GM19351 (cell line): ENCODE measurements at regions not wholly inside any gene's neighbourhood (a gene's known extent, or its start where the extent isn't known, plus 50 kb on each side); places are given as distances from the start of the nearest gene placed in this dataset.

Source experiments
- ATAC-seq: cut with Tn5 transposase; IDR thresholded peaks from one replicate; pipeline ENCODE4 v1.9.1; 2021; ENCODE audit warnings: mild to moderate bottlenecking, moderate library complexity; ENCODE audit not compliant: unreplicated experiment

DNA sequence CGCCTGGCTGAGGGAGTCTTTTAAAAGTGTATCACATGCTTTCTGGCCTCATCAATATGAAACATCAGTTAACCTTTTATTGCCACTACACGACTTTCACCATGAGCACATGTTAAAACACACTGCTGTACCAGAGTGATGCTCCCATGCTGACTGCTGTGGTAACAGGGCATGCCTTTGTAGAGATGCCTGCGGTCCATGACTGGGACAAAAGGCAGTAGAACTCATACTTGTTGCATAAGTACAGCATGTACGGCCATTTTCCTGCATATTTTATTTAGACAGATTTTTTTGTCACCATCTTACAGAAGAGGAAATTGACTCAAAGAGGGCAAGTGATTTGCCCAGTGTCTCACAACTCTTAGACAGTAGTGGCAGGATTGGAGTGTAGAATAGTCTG is 105.7 kb upstream of the ADAMTSL1 start:
- ATAC-seq: no peak

GRCh38 chr9:18371141-18371540 is 102.8 kb upstream of the ADAMTSL1 start:
- ATAC-seq: no peak

GRCh38 chr9:18371621-18372020 is 102.3 kb upstream of the ADAMTSL1 start:
- ATAC-seq: no peak

DNA sequence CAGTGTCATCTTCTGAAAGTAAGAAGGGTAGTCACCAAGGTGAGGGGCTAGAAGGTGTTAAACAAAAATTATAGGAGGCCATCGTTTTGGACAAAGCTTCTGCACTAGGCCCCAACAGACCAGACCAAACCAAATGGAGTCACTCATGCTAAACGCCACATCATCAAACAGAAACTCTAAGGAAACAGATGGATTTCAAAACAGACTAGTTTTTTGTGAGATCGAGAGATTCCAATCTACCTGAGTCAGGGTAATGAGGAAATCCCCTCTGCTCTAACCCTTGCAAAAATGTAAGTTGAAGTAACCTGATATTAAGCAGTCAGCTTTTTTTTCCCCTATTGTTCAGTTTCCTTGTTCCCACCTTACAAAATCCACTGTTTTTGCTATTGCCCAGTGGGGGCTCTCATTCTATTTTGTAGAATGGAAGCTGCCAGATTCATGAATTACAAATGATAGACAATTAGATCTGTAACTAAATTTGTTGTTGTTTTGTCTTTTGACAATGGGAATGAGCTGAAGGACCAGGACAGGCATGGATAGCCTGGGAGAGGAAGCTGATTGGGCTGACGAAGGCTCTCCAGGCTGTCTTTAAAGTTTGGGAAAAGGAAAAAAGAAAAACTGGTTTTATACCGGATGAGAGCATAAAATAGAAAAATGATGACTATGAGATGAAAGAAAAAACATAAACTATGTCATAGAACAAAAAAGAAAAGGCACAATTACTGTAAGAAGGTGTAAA is 94.7 kb upstream of the ADAMTSL1 start:
- ATAC-seq: no peak

GRCh38 chr9:18382243-18382642 is 91.7 kb upstream of the ADAMTSL1 start:
- no peak for ATAC-seq

- no peak for ATAC-seq
These were observed 89.9 kb upstream of the ADAMTSL1 start for GRCh38 chr9:18384066-18384465.

- no peak for ATAC-seq
These were observed 88.1 kb upstream of the ADAMTSL1 start for GRCh38 chr9:18385696-18386490.

DNA sequence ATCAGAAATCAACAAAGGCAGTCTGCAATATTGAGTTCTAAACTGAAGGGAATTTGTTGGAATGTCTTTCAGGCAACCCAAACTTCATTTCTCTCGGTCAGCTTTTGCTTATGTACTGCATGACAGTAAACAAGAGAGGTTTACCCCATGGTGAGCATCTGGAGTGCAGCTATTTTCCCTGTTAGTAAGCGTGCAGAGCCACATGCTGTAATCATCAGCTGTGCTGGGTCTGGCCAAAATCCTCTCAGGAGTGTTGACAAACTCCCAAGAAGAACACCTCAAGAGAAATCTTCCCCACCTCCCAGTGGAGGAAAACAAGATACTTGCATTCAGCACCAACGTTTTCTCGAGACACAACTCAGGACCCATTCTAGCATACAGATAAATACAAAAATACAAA is 83.6 kb upstream of the ADAMTSL1 start:
- no peak for ATAC-seq

DNA sequence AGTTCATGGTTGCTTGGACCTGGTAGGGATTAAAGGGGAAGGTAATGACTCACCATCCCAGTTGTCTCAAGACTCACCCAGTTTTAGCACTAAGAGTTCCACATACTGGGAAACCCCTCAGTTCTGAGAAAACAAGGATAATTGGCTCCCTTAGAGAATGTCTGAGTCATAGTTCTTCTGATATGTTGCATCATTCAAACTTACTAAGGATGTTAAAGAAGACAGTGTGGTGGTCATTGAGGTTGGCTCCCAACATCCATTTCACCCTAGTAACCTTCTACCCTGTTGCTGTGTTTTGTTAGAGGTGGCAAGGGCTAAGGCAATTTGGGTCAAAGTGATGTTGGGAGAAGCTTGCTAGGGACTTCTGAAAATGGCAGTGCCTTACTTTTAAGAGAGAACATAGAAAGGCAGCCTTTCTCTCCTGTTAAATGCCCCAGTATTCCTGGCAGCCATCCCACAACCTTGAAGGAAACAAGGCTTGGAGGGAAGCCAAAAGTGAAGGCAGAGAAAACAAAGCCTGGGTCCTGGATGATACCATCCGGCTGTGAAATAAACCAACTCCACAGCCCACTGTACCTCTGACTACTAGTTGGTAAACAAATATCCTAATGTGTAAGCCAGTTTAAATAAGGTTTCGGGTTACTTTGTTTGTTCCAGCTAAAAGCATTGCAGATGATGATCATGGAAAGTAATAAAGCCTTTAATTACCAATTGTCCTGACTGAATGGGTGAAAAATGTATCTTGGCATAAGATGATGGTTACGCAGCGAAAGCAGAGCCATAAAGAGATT is 80.4 kb upstream of the ADAMTSL1 start:
- no peak for ATAC-seq

DNA sequence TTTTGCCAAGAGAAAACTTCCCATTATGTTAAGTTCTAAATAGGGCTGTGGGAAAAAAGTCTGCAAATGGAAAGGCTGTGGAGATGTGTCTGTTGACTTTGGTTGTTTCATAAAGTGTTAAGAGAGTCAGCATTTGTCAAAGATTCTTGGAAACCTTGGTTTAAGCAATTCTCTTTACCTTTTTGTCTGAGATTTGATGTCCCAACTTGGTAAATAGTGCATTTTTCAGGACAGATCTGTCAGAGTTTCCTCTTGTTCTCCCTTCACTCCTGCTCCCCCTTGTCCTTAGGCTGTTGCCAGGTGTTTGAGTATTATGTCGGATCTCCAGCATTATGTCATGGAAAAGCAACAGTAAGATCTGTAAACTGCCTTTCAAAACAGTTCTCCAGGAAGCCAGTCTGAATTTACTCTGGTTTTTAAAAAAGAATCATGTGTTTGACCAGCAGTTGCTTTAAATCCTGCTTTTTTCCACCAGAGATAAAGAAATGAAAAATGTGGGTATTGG is 79.1 kb upstream of the ADAMTSL1 start:
- no peak for ATAC-seq

GRCh38 chr9:18396102-18396728 is 77.7 kb upstream of the ADAMTSL1 start:
- peak; percentile 46 for ATAC-seq

DNA sequence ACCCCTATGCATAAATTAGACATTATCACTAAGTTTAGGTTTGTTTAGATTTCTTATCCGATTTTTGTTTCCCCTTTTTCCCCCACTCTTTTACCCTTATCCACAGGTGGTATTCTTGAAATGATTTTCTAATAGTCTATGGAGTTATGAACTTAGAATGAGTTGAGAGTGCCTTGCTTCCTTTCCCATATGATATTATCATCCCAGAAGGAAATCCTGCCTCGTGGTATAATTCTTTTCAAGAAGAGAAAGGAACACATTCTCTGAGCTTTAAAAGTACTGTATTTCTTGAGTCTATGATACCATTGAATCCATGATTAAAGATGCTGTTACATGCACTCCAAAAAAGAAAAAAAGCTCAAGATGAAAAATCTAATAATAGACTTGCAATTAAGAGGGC is 76.9 kb upstream of the ADAMTSL1 start:
- ATAC-seq: no peak

- no peak for ATAC-seq
These were observed 75.9 kb upstream of the ADAMTSL1 start for GRCh38 chr9:18398038-18398437.

GRCh38 chr9:18404434-18405029 is 69.4 kb upstream of the ADAMTSL1 start:
- ATAC-seq: no peak

DNA sequence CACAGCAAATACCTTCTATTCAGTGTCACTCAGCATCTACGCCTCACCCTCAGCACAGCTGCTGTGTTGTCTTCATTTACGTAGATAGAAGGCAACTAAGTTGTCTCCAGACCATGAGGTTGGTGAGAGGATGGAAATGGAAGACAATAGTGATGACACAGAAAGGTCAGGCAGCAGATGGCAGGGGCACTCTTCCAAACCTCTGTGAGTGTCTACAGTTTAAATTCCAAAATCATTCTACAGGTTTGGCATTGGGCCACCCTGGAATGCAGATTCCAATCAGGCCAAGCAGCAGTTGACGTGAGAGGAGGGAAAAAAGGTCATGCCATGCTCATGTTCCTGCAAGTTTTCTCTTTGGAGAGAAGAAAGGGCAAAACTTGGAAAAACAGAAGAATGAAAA is 68.7 kb upstream of the ADAMTSL1 start:
- ATAC-seq: no peak

- no peak for ATAC-seq
These were observed 63.0 kb upstream of the ADAMTSL1 start for GRCh38 chr9:18410983-18411382.

DNA sequence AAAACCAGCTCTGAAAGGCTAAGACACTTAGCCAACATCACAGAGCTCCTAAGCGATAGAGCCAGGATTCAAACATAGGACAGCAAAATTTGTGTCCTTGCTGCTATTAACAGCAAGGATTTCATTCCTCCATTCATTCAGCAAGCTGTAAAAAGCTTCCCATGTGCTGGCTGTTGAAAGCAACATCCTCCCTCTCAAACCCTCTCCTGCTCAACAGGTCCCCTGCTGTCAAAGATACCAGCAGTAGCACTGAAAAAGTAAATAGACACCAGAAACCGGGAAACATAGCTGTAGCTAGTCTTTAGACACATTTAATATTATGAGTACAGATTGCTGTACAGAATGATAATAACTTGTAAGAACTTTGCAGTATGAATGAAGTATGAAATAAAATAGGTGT is 52.6 kb upstream of the ADAMTSL1 start:
- ATAC-seq: no peak

GRCh38 chr9:18422296-18423036 is 51.5 kb upstream of the ADAMTSL1 start:
- ATAC-seq: no peak

DNA sequence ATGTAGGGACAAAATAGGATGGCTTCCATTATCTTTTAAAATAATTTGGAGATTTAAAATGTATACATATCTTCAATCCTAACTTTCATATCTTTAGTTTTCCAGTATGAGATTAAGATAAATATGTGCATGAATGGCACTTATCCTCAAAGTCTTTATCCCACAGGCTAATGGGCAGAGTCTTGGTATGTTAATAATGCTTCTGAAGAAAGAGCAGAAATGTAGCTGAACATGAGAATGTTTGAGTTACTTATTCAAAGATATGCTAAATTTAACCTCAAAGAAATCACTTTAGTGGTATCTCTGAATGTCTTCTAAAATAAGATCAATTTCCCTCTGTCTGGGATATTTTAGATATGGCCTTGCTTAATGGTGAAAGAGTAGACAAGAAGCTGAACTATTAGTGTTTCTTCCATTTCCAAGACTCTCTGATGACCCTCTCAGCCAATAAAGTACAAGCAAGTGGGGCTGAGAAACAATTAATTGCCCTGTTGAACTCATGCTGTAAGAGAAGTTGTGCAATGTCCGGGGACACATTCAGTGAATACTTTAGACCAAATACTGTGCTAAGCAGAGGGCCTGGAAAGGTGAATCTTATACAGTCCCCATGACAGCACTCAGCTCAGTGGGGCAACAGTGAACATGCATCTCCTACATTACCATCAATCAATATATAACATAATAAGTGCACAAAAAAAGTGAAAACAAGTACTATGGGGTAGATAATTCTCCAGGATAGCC is 50.0 kb upstream of the ADAMTSL1 start:
- no peak for ATAC-seq
